NCI-H1417 (cell line): ENCODE measurements at regions not wholly inside any gene's neighbourhood (a gene's known extent, or its start where the extent isn't known, plus 50 kb on each side); places are given as distances from the start of the nearest gene placed in this dataset.

ENCODE experiments used
- DNase-seq, 3 experiments: peaks; one replicate each; lab custom pipeline; 2025; lab: John Stamatoyannopoulos, UW

GRCh38 chr1:57638239-57638638 is 214.4 kb upstream of the DAB1 start:
- peak in 1 of 3 experiments; percentile 5 for DNase-seq

DNA sequence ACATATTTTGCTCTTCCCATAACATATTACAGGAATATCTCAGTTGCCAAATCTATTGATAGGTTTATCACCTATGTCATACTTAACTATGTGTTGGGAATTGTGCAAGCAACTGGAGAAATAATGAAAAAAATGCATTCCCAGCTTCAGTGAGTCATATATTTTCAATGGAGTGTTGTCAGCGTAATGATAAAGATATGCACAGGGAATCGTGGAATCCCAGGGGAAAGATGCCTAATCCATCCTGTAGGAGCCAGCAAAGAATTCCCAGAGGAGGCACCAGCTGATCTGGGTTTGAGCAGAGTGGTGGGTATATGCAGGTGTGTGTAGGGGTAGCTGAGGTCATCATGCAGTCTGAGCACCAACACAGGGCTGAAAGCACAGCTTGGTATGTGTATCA is 213.3 kb upstream of the DAB1 start:
- DNase-seq, result no peak

DNA sequence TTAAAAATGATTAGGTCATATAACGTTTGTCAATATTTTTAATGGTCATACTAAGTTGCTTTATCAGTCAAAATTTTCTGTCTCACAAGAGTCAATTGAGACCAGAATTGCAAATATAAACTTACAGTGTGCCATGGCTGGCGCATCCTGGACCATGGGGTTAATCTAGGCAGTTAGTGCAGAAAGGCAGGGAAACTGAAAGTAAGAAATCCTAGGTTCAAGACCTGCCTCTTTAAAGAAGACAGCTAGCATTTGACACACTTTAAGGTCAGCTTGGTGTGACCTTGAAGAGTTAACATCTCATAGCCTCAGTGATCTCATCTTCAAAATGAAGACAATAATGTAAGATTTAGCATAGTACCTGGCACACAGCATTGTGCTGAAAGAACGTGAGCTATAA is 210.0 kb upstream of the DAB1 start:
- DNase-seq, result no peak

DNA sequence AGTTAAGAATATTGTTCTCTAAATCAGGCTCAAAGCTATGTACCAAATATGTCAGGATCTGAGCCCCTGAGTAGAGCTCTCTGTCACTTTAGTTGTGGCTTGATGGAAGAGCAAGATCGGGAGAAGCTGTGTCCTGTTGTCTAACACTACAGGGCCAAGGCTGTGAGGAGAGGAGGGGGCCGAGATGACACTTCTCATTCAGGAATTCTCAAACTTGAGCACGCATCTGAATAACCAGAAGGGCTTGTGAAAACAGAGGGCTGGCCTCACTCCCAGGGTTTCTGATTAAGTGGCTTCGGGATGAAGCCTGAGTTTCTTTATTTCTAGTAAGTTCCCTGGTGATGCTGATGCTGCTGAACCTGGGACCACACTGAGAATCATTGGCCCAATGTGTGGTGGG is 209.2 kb upstream of the DAB1 start:
- no peak for DNase-seq

GRCh38 chr1:57632401-57632800 is 208.5 kb upstream of the DAB1 start:
- DNase-seq, result no peak

DNA sequence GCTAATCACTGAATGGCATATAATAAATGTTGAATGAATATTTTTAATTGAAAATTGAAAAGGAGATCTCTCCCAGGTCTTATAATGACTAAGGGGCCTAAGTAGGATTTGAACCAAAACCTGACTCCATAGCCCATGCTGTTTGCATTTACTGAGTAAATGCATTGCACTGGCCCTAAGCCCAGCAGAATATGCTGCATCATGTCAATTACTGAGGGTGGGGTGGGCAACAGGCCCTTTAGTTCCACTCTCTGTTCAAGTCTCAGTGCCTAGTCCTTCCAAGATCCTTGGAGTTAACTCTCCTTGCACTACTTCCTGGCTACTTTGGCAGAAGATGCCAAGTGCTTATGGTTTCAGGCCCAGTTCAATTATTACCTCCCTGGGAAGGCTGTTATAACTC is 203.8 kb upstream of the DAB1 start:
- DNase-seq, result no peak

- DNase-seq, result peak in 1 of 3 experiments; percentile 78
Measured at GRCh38 chr1:57623791-57624538, 200.1 kb upstream of the DAB1 start.

- peak in 2 of 3 experiments; percentile 49 to 59 for DNase-seq
Measured at GRCh38 chr1:57623039-57623790, 199.4 kb upstream of the DAB1 start.

DNA sequence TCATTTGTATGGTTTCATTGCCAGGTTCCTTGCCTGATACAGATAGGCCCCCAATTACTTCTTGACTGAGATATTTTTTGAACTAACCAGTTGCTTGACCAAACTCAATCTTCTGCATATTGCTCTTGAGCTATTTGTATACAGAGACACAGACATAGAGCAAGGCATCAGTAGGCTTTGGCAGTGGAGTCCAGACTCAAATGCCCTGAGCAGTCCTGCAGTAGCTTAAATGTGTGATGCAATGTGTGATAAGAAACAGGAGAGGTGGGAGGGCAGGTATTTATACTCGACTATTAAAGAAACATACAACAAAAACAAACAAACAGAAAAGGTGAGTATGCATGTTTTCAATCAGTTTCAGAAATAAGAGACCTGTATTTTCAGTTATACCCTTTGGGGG is 197.9 kb upstream of the DAB1 start:
- DNase-seq, result no peak

GRCh38 chr1:57620605-57621004 is 196.7 kb upstream of the DAB1 start:
- peak in 2 of 3 experiments; percentile 36 to 61 for DNase-seq

- DNase-seq, result no peak
Measured at GRCh38 chr1:57616921-57617320, 193.1 kb upstream of the DAB1 start.

- DNase-seq, result no peak
Measured at GRCh38 chr1:57615956-57616355, 192.1 kb upstream of the DAB1 start.

DNA sequence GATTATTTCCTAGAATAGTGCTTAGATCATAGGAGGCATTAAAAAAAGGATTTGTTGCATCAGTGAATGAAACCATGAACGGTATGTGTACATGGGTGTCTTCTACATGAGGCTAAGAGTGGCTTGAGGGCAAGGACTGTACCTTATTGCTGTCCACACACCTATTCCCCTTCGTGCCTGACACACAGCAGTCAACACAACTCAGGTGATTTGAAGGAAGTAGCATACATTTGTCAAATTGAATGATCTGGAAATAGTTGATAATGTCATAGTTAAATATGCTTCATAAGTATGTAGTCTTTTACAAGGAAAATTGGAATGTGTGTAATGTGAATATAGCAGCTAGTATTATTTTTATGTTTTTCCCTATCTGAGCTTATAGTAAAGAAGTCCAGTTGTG is 189.0 kb upstream of the DAB1 start:
- DNase-seq, result no peak

DNA sequence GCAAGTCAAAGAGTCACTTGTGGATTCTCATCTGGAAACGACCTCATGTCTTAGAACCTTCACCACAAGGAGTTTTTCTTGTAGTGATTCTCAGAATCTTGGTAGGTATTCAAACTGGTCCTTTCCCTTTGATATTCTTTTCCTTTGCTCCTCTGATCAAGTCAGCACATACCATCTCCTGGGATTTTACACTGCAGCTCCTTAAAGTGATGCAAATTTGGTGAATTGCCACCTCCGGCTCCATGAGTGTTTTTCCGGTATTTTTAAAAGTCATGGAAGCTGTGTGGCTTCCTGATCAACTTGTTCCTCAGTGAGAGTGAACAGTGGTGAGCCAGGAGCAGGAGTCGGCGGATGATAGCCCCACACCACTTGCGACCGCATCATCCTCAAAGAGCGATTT is 182.1 kb upstream of the DAB1 start:
- no peak for DNase-seq

DNA sequence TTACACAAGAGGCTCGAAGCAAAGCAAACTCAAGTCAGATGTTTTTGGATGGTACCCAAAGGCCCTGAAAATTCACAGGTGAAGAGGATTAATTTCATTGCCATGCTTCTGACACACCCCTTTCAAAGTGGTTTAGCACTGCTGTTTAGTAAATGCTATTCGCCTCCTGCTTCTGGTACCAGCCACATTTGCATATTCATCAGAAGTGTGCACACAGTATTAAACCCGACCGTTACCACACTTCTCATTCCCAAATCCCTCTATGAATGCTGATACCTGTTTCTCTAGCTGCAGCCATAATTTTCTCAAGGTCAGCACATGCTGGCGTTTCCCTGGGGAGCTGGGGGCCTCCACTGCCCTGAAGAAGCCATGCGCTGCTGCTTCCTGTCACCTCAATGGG is 179.8 kb upstream of the DAB1 start:
- DNase-seq, result no peak

- DNase-seq, result no peak
Measured at GRCh38 chr1:57600424-57600823, 176.6 kb upstream of the DAB1 start.

DNA sequence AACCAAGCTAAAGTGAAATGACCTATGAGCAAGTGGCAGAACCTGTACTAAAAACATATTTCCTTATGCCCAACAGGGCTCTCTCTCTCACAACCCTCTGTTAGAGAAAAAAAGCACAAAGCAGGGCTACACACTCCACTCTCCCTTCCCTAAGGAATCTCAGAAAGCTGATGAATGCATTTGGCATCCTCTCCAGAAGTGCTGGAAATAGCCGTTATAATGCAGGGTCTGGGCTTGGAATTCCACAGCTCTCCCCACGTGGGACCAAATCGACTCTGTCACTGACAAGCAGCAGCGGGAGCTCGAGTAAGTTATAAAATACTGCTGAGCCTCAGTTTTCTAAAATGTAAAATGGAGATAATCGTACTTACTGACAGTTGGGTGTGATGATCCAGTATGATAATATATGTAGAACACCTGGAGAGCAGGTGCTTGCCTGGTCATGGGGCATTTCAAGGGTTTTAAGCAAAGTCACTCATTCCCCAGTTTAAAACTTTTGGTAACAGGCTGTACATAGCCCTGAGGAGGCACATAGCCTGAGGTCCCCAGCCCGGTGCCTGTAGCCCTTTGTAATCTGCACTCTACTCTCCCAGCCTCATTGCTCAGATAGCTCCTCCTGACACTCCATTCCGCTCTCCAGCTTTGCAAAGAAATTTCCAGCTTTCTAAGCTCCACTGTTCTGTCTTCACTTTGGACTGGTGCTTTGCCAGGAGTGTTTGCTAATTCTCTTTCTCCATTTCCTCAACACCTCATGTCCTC is 175.6 kb upstream of the DAB1 start:
- no peak for DNase-seq

- DNase-seq, result no peak
Measured at GRCh38 chr1:57597036-57597435, 173.2 kb upstream of the DAB1 start.

DNA sequence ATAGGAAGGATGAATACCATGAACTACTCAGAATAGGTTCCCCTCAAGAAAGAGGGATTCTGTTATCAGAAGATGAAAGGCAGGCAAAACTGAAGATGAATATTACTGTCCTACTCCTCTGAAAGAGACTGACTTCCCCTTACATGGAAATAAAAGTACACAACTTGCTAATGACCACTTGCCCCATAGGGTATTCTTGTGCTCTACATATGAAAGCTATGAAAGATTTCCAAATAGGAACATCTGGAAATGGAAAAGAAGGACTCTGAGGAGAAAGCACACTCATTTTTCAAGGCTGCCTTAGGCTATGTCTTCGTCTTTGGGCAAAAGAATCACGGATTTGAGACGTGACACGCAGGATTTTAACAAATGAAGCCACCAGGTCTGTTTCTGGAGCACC is 170.1 kb upstream of the DAB1 start:
- no peak for DNase-seq

DNA sequence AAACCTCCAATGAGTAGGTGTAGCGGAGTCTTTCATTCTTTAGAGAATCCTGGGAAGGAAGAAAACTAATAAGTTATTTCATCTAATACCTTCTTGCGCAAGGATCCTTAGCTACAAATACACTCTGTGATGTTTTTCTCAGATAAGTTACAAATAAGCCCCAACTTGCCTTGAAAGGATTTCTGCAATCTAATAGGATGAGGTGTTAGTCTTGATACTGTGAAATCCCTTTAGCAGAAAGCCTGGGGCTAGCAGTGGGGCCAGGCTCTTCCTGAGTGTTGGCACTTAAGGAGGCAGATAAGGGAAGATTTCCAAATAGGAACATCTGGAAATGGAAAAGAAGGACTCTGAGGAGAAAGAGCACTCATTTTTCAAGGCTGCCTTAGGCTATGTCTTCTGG is 168.0 kb upstream of the DAB1 start:
- DNase-seq, result no peak

GRCh38 chr1:57590978-57591377 is 167.1 kb upstream of the DAB1 start:
- no peak for DNase-seq

DNA sequence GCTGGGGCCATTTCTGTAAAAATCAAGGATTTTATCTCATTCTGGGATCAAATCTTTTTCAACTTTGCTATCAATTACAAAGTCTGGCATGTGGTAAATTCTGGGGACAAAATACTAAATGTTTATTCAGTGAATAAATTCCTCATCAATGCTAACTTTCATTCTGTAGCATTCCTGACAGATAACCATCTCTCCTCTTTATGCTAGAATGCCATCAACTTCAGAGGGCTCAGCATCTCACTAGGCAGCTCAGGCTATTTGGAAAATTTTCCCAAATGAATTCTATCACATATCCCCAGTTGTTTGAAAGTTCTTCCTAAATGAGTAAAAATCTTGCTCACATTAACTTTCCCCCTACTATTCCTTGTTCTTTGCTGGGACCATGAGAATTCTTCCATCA is 163.0 kb upstream of the DAB1 start:
- no peak for DNase-seq

GRCh38 chr1:57578680-57579079 is 154.8 kb upstream of the DAB1 start:
- no peak for DNase-seq
